ENCODE measurements at regions not wholly inside any gene's neighbourhood (a gene's known extent, or its start where the extent isn't known, plus 50 kb on each side); places are given as distances from the start of the nearest gene placed in this dataset.

- DNase-seq (ENCODE audit: low read depth) = no peak
Observed at GRCh38 chr18:45488645-45489044, 126.6 kb upstream of the SLC14A2 start.

GRCh38 chr18:45493830-45494229 lies 121.4 kb upstream of the SLC14A2 start:
- DNase-seq (ENCODE audit: low read depth) = no peak

- no peak for DNase-seq (ENCODE audit: low read depth)
Observed at GRCh38 chr18:45494811-45495210, 120.5 kb upstream of the SLC14A2 start.

GRCh38 chr18:45496741-45497140 lies 118.5 kb upstream of the SLC14A2 start:
- DNase-seq (ENCODE audit: low read depth) = no peak

GRCh38 chr18:45497595-45498286 lies 117.5 kb upstream of the SLC14A2 start:
- no peak for DNase-seq (ENCODE audit: low read depth)

GRCh38 chr18:45498287-45498658 lies 117.0 kb upstream of the SLC14A2 start:
- no peak for DNase-seq (ENCODE audit: low read depth)

- DNase-seq (ENCODE audit: low read depth) = no peak
Observed at GRCh38 chr18:45503990-45504389, 111.3 kb upstream of the SLC14A2 start.

GRCh38 chr18:45505497-45506206 lies 109.6 kb upstream of the SLC14A2 start:
- no peak for DNase-seq (ENCODE audit: low read depth)

- DNase-seq (ENCODE audit: low read depth) = no peak
Observed at GRCh38 chr18:45506951-45507350, 108.3 kb upstream of the SLC14A2 start.

- DNase-seq (ENCODE audit: low read depth) = no peak
Observed at GRCh38 chr18:45509535-45509934, 105.7 kb upstream of the SLC14A2 start.

GRCh38 chr18:45510656-45511055 lies 104.6 kb upstream of the SLC14A2 start:
- DNase-seq (ENCODE audit: low read depth) = no peak

GRCh38 chr18:45512363-45512953 lies 102.8 kb upstream of the SLC14A2 start:
- DNase-seq (ENCODE audit: low read depth) = no peak

GRCh38 chr18:45517181-45517741 lies 98.0 kb upstream of the SLC14A2 start:
- no peak for DNase-seq (ENCODE audit: low read depth)

- DNase-seq (ENCODE audit: low read depth) = no peak
Observed at GRCh38 chr18:45518311-45519155, 96.7 kb upstream of the SLC14A2 start.

- no peak for DNase-seq (ENCODE audit: low read depth)
Observed at GRCh38 chr18:45519411-45520280, 95.6 kb upstream of the SLC14A2 start.

- peak; percentile 65 for DNase-seq (ENCODE audit: low read depth)
Observed at GRCh38 chr18:45521136-45521535, 94.1 kb upstream of the SLC14A2 start.

GRCh38 chr18:45521777-45522176 lies 93.5 kb upstream of the SLC14A2 start:
- DNase-seq (ENCODE audit: low read depth) = no peak

GRCh38 chr18:45522371-45522770 lies 92.9 kb upstream of the SLC14A2 start:
- no peak for DNase-seq (ENCODE audit: low read depth)

- DNase-seq (ENCODE audit: low read depth) = no peak
Observed at GRCh38 chr18:45525301-45525700, 90.0 kb upstream of the SLC14A2 start.

GRCh38 chr18:45526114-45526841 lies 89.0 kb upstream of the SLC14A2 start:
- no peak for DNase-seq (ENCODE audit: low read depth)

Data from non-pigmented ciliary epithelial cell (primary cell).